ENCODE measurements at regions not wholly inside any gene's neighbourhood (a gene's known extent, or its start where the extent isn't known, plus 50 kb on each side); places are given as distances from the start of the nearest gene placed in this dataset.

- no peak for ATAC-seq
- TF ChIP-seq PPARA (CRISPR knock-in tag; IDR thresholded peaks at IDR 0.05; ENCODE audit: borderline replicate concordance) = no peak
- no peak for TF ChIP-seq OSR1 (CRISPR knock-in tag; IDR thresholded peaks at IDR 0.05)
- TF ChIP-seq BACH2 (CRISPR knock-in tag; IDR thresholded peaks at IDR 0.05; ENCODE audit: borderline replicate concordance) = no peak
- TF ChIP-seq POU6F1 (CRISPR knock-in tag; IDR thresholded peaks at IDR 0.05; ENCODE audit: borderline replicate concordance, low read depth) = no peak
- TF ChIP-seq TCF4 (CRISPR knock-in tag; IDR thresholded peaks at IDR 0.05; ENCODE audit: borderline replicate concordance) = no peak
- no peak for TF ChIP-seq ARNTL (CRISPR knock-in tag; IDR thresholded peaks at IDR 0.05; ENCODE audit: borderline replicate concordance, low read depth)
- no peak for TF ChIP-seq ZC3H10 (CRISPR knock-in tag; IDR thresholded peaks at IDR 0.05)
These were observed 1147.7 kb upstream of the WWC1 start for GRCh38 chr5:167143716-167144115.

- no peak for ATAC-seq
These were observed 1145.6 kb upstream of the WWC1 start for GRCh38 chr5:167145841-167146240.

GRCh38 chr5:167147879-167148278, 1143.6 kb upstream of the WWC1 start:
- no peak for ATAC-seq
- TF ChIP-seq ESRRG (CRISPR knock-in tag; IDR thresholded peaks at IDR 0.05) (no peak), ZFP3 (CRISPR knock-in tag; IDR thresholded peaks at IDR 0.05) (no peak), ISL1 (CRISPR knock-in tag; IDR thresholded peaks at IDR 0.05) (peak; percentile 84), GLIS3 (CRISPR knock-in tag; IDR thresholded peaks at IDR 0.05) (no peak), TOX (CRISPR knock-in tag; IDR thresholded peaks at IDR 0.05; ENCODE audit: borderline replicate concordance) (no peak), CSDC2 (CRISPR knock-in tag; IDR thresholded peaks at IDR 0.05) (no peak), ARNTL (CRISPR knock-in tag; IDR thresholded peaks at IDR 0.05; ENCODE audit: borderline replicate concordance, low read depth) (no peak), POU6F1 (CRISPR knock-in tag; IDR thresholded peaks at IDR 0.05; ENCODE audit: borderline replicate concordance, low read depth) (no peak)

More at GRCh38 chr5:167145841-167146240, 1145.6 kb upstream of the WWC1 start:
- no peak for TF ChIP-seq ZNF565 (CRISPR knock-in tag; conservative IDR thresholded peaks at IDR 0.05; ENCODE audit: low read depth)
- no peak for TF ChIP-seq SNAI2 (CRISPR knock-in tag; IDR thresholded peaks at IDR 0.05)
- TF ChIP-seq ZFP3 (CRISPR knock-in tag; IDR thresholded peaks at IDR 0.05) = no peak
- no peak for TF ChIP-seq TSHZ2 (CRISPR knock-in tag; IDR thresholded peaks at IDR 0.05)
- TF ChIP-seq ZFP30 (CRISPR knock-in tag; IDR thresholded peaks at IDR 0.05) = no peak
- TF ChIP-seq ARNTL (CRISPR knock-in tag; IDR thresholded peaks at IDR 0.05; ENCODE audit: borderline replicate concordance, low read depth) = no peak
- TF ChIP-seq OSR1 (CRISPR knock-in tag; IDR thresholded peaks at IDR 0.05) = no peak
- TF ChIP-seq PPARA (CRISPR knock-in tag; IDR thresholded peaks at IDR 0.05; ENCODE audit: borderline replicate concordance) = no peak
- no peak for TF ChIP-seq CSRNP3 (CRISPR knock-in tag; IDR thresholded peaks at IDR 0.05)
- no peak for TF ChIP-seq BACH2 (CRISPR knock-in tag; IDR thresholded peaks at IDR 0.05; ENCODE audit: borderline replicate concordance)
- TF ChIP-seq GLIS3 (CRISPR knock-in tag; IDR thresholded peaks at IDR 0.05) = no peak
- TF ChIP-seq TCF4 (CRISPR knock-in tag; IDR thresholded peaks at IDR 0.05; ENCODE audit: borderline replicate concordance) = no peak
- TF ChIP-seq ZNF8 (CRISPR knock-in tag; IDR thresholded peaks at IDR 0.05) = no peak
- TF ChIP-seq ZC3H10 (CRISPR knock-in tag; IDR thresholded peaks at IDR 0.05) = no peak
- no peak for TF ChIP-seq RARB (CRISPR knock-in tag; IDR thresholded peaks at IDR 0.05)
- no peak for TF ChIP-seq CSDC2 (CRISPR knock-in tag; IDR thresholded peaks at IDR 0.05)

- ATAC-seq = no peak
- TF ChIP-seq ARNTL (CRISPR knock-in tag; IDR thresholded peaks at IDR 0.05; ENCODE audit: borderline replicate concordance, low read depth) = no peak
- TF ChIP-seq ISL1 (CRISPR knock-in tag; IDR thresholded peaks at IDR 0.05) = no peak
- TF ChIP-seq ESRRG (CRISPR knock-in tag; IDR thresholded peaks at IDR 0.05) = no peak
- no peak for TF ChIP-seq BACH2 (CRISPR knock-in tag; IDR thresholded peaks at IDR 0.05; ENCODE audit: borderline replicate concordance)
- TF ChIP-seq CSRNP3 (CRISPR knock-in tag; IDR thresholded peaks at IDR 0.05) = no peak
- no peak for TF ChIP-seq PATZ1 (CRISPR knock-in tag; IDR thresholded peaks at IDR 0.05; ENCODE audit: borderline replicate concordance)
- no peak for TF ChIP-seq TOX (CRISPR knock-in tag; IDR thresholded peaks at IDR 0.05; ENCODE audit: borderline replicate concordance)
- TF ChIP-seq SNAI2 (CRISPR knock-in tag; IDR thresholded peaks at IDR 0.05) = no peak
- no peak for TF ChIP-seq ZC3H10 (CRISPR knock-in tag; IDR thresholded peaks at IDR 0.05)
- TF ChIP-seq GLIS3 (CRISPR knock-in tag; IDR thresholded peaks at IDR 0.05) = no peak
- TF ChIP-seq ZNF565 (CRISPR knock-in tag; conservative IDR thresholded peaks at IDR 0.05; ENCODE audit: low read depth) = no peak
- TF ChIP-seq ZFP30 (CRISPR knock-in tag; IDR thresholded peaks at IDR 0.05) = no peak
These were observed 1140.8 kb upstream of the WWC1 start for GRCh38 chr5:167150661-167151060.

Data from SK-N-SH treated with all-trans-retinoic acid at 6 μM for 48 hours (cell line).